Kidney (tissue), 13 donors: ENCODE measurements at regions not wholly inside any gene's neighbourhood (a gene's known extent, or its start where the extent isn't known, plus 50 kb on each side); places are given as distances from the start of the nearest gene placed in this dataset.
"Not testable (repeated sequence)": the region's sequence is repeated elsewhere in the genome, so short reads cannot be mapped to it uniquely, and the experiment has no call there.

Experiments
- DNase-seq, 5 donors: peaks; one replicate each; pipeline ENCODE4 v3.0.0-alpha.2; 2013 to 2020
- FAIRE-seq: peaks from 2 replicates; lab custom pipeline; 2012; peaks lifted over from hg19 to GRCh38; lab: Jason Lieb, UNC
- H3K27ac ChIP-seq, 2 donors: one replicate each; pipeline ENCODE4 v1.7.0; 2013; ENCODE audit warnings: low read depth in 2 of 2, low read length in 2 of 2, inconsistent platforms in 1 of 2
- H3K27me3 ChIP-seq: one replicate; pipeline ENCODE4 v1.7.1; 2013; ENCODE audit warnings: low read length, inconsistent platforms; ENCODE audit not compliant: control insufficient read depth, insufficient read depth
- H3K36me3 ChIP-seq, 3 donors: one replicate each; pipeline versions ENCODE4 v1.7.0 to v1.7.1; 2013; ENCODE audit warnings: low read length in 3 of 3, control low read depth in 1 of 3, inconsistent platforms in 1 of 3; ENCODE audit not compliant: insufficient read depth in 3 of 3, control insufficient read depth in 2 of 3
- H3K4me1 ChIP-seq, 3 donors: one replicate each; pipeline versions ENCODE4 v1.7.0 to v1.7.1; 2013; ENCODE audit warnings: low read length in 3 of 3, inconsistent platforms in 1 of 3, low read depth in 1 of 3; ENCODE audit not compliant: control insufficient read depth in 2 of 3, insufficient read depth in 2 of 3
- H3K4me3 ChIP-seq, 3 donors: one replicate each; pipeline versions ENCODE4 v1.7.0 to v1.8.1; 2013; ENCODE audit warnings: low read length in 3 of 3, control low read depth in 1 of 3, inconsistent platforms in 1 of 3
- H3K9ac ChIP-seq, 3 donors: one replicate each; pipeline versions ENCODE4 v1.7.0 to v1.7.1; 2013; ENCODE audit warnings: low read length in 3 of 3, control low read depth in 1 of 3, inconsistent platforms in 1 of 3
- H3K9me3 ChIP-seq, 3 donors: one replicate each; pipeline versions ENCODE4 v1.7.0 to v1.7.1; 2013; ENCODE audit warnings: low read length in 3 of 3, control low read depth in 1 of 3, inconsistent platforms in 1 of 3; ENCODE audit not compliant: control insufficient read depth in 2 of 3, insufficient read depth in 1 of 3
- CTCF ChIP-seq: IDR thresholded peaks from 3 replicates; pipeline ENCODE4 v1.5.1; 2012; ENCODE audit warnings: mild to moderate bottlenecking, moderate library complexity, borderline replicate concordance; ENCODE audit not compliant: insufficient read depth; ENCODE audit errors: extremely low read depth
- intact Hi-C: fragments of 100-400 bp; cut with DNase I; formaldehyde crosslinking; loops from one replicate; pipeline ENCODE4 v1.11.1; 2022
- donor health status: control.
- donor health status: control.
- donor health status: control.
- donor health status: control.
- donor health status: control.
- donor health status: DM: yes; HTN: yes; CAD: no.
- donor health status: Normal renal cell carcinoma (clear cell type).

GRCh38 chr9:15369871-15370270, 52.8 kb upstream of the SNAPC3 start:
- DNase-seq, result no peak
- H3K9me3 ChIP-seq, result no peaks in the 10 kb centered on the region
- intact Hi-C loops, result no loop called here
- H3K27ac ChIP-seq, result no peak overlapping the region
- no peaks in the 10 kb centered on the region for H3K36me3 ChIP-seq
- H3K4me1 ChIP-seq, result no peaks in the 10 kb centered on the region
- FAIRE-seq, result no peak
- no peak for TF ChIP-seq CTCF
- no peaks in the 10 kb centered on the region for H3K27me3 ChIP-seq
- H3K9ac ChIP-seq, result no peak overlapping the region
- H3K4me3 ChIP-seq, result no peak overlapping the region

DNA sequence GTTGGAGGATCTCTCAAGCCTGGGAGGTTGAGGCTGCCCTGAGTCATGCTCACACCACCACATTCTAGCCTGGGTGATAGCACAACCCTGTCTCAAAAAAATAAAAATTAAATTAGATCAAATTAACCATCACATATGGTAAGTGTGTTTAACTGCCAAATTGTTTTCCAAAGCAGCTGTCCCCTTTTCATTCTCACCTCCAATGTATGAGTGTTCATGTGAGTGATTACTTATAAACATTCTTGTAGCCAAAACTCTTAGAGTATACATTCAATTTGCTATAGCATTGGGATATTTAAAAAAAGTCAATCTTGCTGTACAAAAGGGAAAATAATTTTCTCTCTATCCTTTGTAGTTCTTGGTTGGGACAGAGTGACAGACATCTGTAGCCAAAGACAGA, 53.4 kb upstream of the SNAPC3 start:
- no peak for TF ChIP-seq CTCF
- DNase-seq, result no peak
- H3K4me1 ChIP-seq, result no peaks in the 10 kb centered on the region
- no peaks in the 10 kb centered on the region for H3K27me3 ChIP-seq
- intact Hi-C loops, result no loop called here
- H3K4me3 ChIP-seq, result no peak overlapping the region
- H3K36me3 ChIP-seq, result no peaks in the 10 kb centered on the region
- H3K9me3 ChIP-seq, result no peaks in the 10 kb centered on the region
- H3K9ac ChIP-seq, result no peak overlapping the region
- H3K27ac ChIP-seq, result no peak overlapping the region
- FAIRE-seq, result no peak

DNA sequence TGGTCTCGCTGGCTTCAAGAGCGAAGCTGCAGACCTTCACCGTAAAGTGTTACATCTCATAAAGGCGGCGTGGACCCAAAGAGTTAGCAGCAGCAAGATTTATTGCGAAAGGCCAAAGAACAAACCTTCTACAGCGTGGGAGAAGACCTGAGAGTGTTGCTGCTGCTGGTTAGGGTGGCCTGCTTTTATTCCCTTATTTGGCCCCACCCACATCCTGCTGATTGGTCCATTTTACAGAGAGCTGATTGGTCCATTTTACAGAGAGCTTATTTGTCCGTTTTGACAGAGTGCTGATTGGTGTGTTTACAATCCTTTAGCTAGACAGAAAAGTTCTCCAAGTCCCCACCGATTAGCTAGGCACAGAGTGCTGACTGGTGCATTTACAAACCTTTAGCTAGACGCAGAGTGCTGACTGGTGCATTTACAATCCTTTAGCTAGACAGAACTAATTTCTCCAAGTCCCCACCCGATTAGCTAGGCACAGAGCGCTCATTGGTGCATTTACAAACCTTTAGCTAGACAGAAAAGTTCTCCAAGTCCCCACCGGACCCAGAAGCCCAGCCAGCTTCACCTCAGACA, 57.6 kb upstream of the SNAPC3 start:
- H3K9me3 ChIP-seq, H3K9ac ChIP-seq, H3K27ac ChIP-seq, H3K4me1 ChIP-seq, DNase-seq, H3K4me3 ChIP-seq, FAIRE-seq, H3K27me3 ChIP-seq, H3K36me3 ChIP-seq, intact Hi-C loops: not testable (repeated sequence)

DNA sequence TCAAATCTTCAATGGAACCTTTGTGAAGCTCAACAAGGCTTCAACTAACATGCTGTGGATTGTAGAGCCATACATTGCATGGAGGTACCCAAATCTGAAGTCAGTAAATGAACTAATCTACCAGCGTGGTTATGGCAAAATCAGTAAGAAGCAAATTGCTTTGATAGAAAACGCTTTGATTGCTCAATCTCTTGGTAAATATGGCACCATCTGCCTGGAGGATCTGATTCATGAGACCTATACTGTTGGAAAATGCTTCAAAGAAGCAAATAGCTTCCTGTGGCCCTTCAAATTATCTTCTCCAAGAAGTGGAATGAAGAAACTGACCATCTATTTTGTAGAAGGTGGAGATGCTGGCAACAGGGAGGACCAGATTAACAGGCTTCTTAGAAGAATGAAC, 54.7 kb upstream of the TTC39B start:
- FAIRE-seq (no peak), DNase-seq (no peak)
- intact Hi-C loops, result no loop called here
- H3K9me3 ChIP-seq, result no peaks in the 10 kb centered on the region
- H3K4me3 ChIP-seq, result no peak overlapping the region
- H3K4me1 ChIP-seq, result no peaks in the 10 kb centered on the region
- H3K9ac ChIP-seq, result no peak overlapping the region
- H3K27ac ChIP-seq, result no peak overlapping the region
- TF ChIP-seq CTCF, result no peak
- no peaks in the 10 kb centered on the region for H3K27me3 ChIP-seq
- H3K36me3 ChIP-seq, result no peaks in the 10 kb centered on the region
